H1 (cell line): ENCODE measurements at regions not wholly inside any gene's neighbourhood (a gene's known extent, or its start where the extent isn't known, plus 50 kb on each side); places are given as distances from the start of the nearest gene placed in this dataset.

Experiments used
- CTCF ChIA-PET: fragments of 300-600 bp; sonication (Branson Sonifier 250); formaldehyde crosslinking; loops from one replicate; lab custom pipeline; 2021; ENCODE audit not compliant: partially characterized antibody; lab: Charles Lee
- POLR2A ChIA-PET: fragments of 300-600 bp; sonication (Branson Sonifier 250); formaldehyde crosslinking; loops from one replicate; lab custom pipeline; 2021; ENCODE audit warnings: inconsistent platforms; ENCODE audit not compliant: partially characterized antibody; lab: Charles Lee
- DNase-seq, 2 experiments: peaks; one replicate each; pipeline versions ENCODE4 v3.0.0 to v3.0.0-alpha.2; 2010 to 2022; ENCODE audit warnings: low spot score in 2 of 2, low read depth in 1 of 2, mixed read lengths in 1 of 2
- FAIRE-seq: peaks from 2 replicates; lab custom pipeline; 2011; peaks lifted over from hg19 to GRCh38; lab: Jason Lieb, UNC
- H2AFZ ChIP-seq: 2 replicates; pipeline ENCODE4 v1.8.1; 2012; ENCODE audit warnings: low read length, inconsistent platforms
- H2AK5ac ChIP-seq: 2 replicates; pipeline ENCODE4 v1.6.1; 2013; ENCODE audit warnings: low read depth, low read length
- H2BK120ac ChIP-seq: replicated peaks from 2 replicates; pipeline ENCODE3; 2013; ENCODE audit warnings: low read depth, low read length, inconsistent platforms
- H2BK12ac ChIP-seq: 2 replicates; pipeline ENCODE4 v1.6.1; 2013; ENCODE audit warnings: low read depth, low read length
- H2BK15ac ChIP-seq: 2 replicates; pipeline ENCODE4 v1.6.1; 2013; ENCODE audit warnings: low read length
- H2BK20ac ChIP-seq: 2 replicates; pipeline ENCODE4 v1.6.1; 2013; ENCODE audit warnings: low read length
- H2BK5ac ChIP-seq: 2 replicates; pipeline ENCODE4 v1.6.1; 2013; ENCODE audit warnings: low read depth, low read length
- H3K14ac ChIP-seq: 2 replicates; pipeline ENCODE4 v1.6.1; 2013; ENCODE audit warnings: inconsistent platforms; ENCODE audit not compliant: insufficient read length
- H3K18ac ChIP-seq: 2 replicates; pipeline ENCODE4 v1.6.1; 2013; ENCODE audit warnings: low read length; ENCODE audit errors: extremely low read depth
- H3K23ac ChIP-seq: 2 replicates; pipeline ENCODE4 v1.6.1; 2013; ENCODE audit warnings: inconsistent platforms; ENCODE audit not compliant: insufficient read length
- H3K23me2 ChIP-seq: 2 replicates; pipeline ENCODE4 v1.6.1; 2013; ENCODE audit warnings: low read depth, low read length
- H3K27ac ChIP-seq: 2 replicates; pipeline ENCODE4 v1.6.1; 2011; ENCODE audit warnings: low read depth, low read length, inconsistent platforms
- H3K27me3 ChIP-seq, 4 experiments: replicated peaks in 1 of 4; 1 replicate in 1 of 4; 2 replicates in 3 of 4; pipeline versions ENCODE4 v1.6.1 to v1.8.1; 2011 to 2013; ENCODE audit warnings: low read length in 3 of 4, mild to moderate bottlenecking in 3 of 4, inconsistent platforms in 2 of 4, mixed read lengths in 2 of 4, moderate library complexity in 1 of 4; ENCODE audit not compliant: control insufficient read depth in 3 of 4, insufficient read depth in 3 of 4; ENCODE audit errors: extremely low read depth in 1 of 4
- H3K36me3 ChIP-seq, 4 experiments: 2 replicates each; pipeline versions ENCODE4 v1.6.1 to v1.8.1; 2011 to 2013; ENCODE audit warnings: mild to moderate bottlenecking in 4 of 4, low read length in 3 of 4, moderate library complexity in 2 of 4, control low read depth in 1 of 4, inconsistent platforms in 1 of 4; ENCODE audit not compliant: insufficient read depth in 4 of 4, control insufficient read depth in 2 of 4
- H3K4ac ChIP-seq: replicated peaks from 2 replicates; pipeline ENCODE3; 2013; ENCODE audit warnings: low read length, low read depth, mixed read lengths, inconsistent platforms; ENCODE audit not compliant: insufficient read length
- H3K4me1 ChIP-seq, 4 experiments: replicated peaks in 1 of 4; 1 replicate in 1 of 4; 2 replicates in 3 of 4; pipeline versions ENCODE4 v1.6.1 to v1.8.1; 2011 to 2013; ENCODE audit warnings: low read length in 3 of 4, inconsistent platforms in 2 of 4, mixed read lengths in 1 of 4; ENCODE audit not compliant: insufficient read depth in 4 of 4, control insufficient read depth in 3 of 4
- H3K4me2 ChIP-seq, 2 experiments: 2 replicates each; pipeline versions ENCODE4 v1.6.1 to v1.8.1; 2011 to 2013; ENCODE audit warnings: low read depth in 2 of 2, low read length in 2 of 2, control low read depth in 1 of 2, inconsistent platforms in 1 of 2, mild to moderate bottlenecking in 1 of 2; ENCODE audit not compliant: insufficient read depth in 1 of 2
- H3K4me3 ChIP-seq, 4 experiments: fragments of 200-600, 300-600 bp in 1 of 4; sonication (generic), shearing (Covaris generic), sonication (Bioruptor Twin) in 1 of 4; 2 replicates each; pipeline versions ENCODE4 v1.5.1 to v1.8.1; 2011 to 2016; ENCODE audit warnings: low read length in 4 of 4, low read depth in 3 of 4, control low read depth in 2 of 4, inconsistent platforms in 2 of 4, mild to moderate bottlenecking in 2 of 4, mixed read lengths in 1 of 4, moderate library complexity in 1 of 4; ENCODE audit not compliant: insufficient read depth in 2 of 4; ENCODE audit errors: extremely low read depth in 1 of 4
- H3K56ac ChIP-seq: replicated peaks from 2 replicates; pipeline ENCODE3; 2013; ENCODE audit warnings: low read depth, mild to moderate bottlenecking, mixed read lengths, low read length, inconsistent platforms; ENCODE audit not compliant: insufficient read length
- H3K79me1 ChIP-seq: 2 replicates; pipeline ENCODE4 v1.6.1; 2013; ENCODE audit warnings: low read depth, low read length, control low read depth
- H3K79me2 ChIP-seq, 2 experiments: 2 replicates each; pipeline versions ENCODE4 v1.6.1 to v1.8.1; 2012 to 2013; ENCODE audit warnings: low read length in 2 of 2, mild to moderate bottlenecking in 2 of 2, inconsistent platforms in 1 of 2; ENCODE audit not compliant: insufficient read depth in 2 of 2, control insufficient read depth in 1 of 2
- H3K9ac ChIP-seq, 4 experiments: replicated peaks in 1 of 4; 1 replicate in 1 of 4; 2 replicates in 3 of 4; pipeline versions ENCODE4 v1.6.1 to v1.8.1; 2011 to 2013; ENCODE audit warnings: low read depth in 3 of 4, low read length in 3 of 4, control low read depth in 2 of 4, mild to moderate bottlenecking in 2 of 4, moderate library complexity in 2 of 4, inconsistent platforms in 1 of 4; ENCODE audit errors: extremely low read depth in 1 of 4
- H3K9me3 ChIP-seq, 2 experiments: 2 replicates each; pipeline versions ENCODE4 v1.6.1 to v1.8.1; 2012 to 2013; ENCODE audit warnings: mild to moderate bottlenecking in 2 of 2, moderate library complexity in 2 of 2, control low read depth in 1 of 2, inconsistent platforms in 1 of 2, low read depth in 1 of 2, low read length in 1 of 2, mixed read lengths in 1 of 2; ENCODE audit not compliant: insufficient read depth in 2 of 2
- H4K20me1 ChIP-seq, 2 experiments: replicated peaks in 1 of 2; 2 replicates each; pipeline versions ENCODE3 to v1.8.1; 2011 to 2013; ENCODE audit warnings: inconsistent platforms in 2 of 2, low read length in 2 of 2, mild to moderate bottlenecking in 1 of 2; ENCODE audit not compliant: insufficient read depth in 2 of 2, control insufficient read depth in 1 of 2
- H4K5ac ChIP-seq: 2 replicates; pipeline ENCODE4 v1.6.1; 2013; ENCODE audit warnings: low read length, low read depth, mixed read lengths, inconsistent platforms; ENCODE audit not compliant: insufficient read length
- H4K8ac ChIP-seq: 2 replicates; pipeline ENCODE4 v1.8.0; 2013; ENCODE audit warnings: mild to moderate bottlenecking, moderate library complexity, low read length, inconsistent platforms; ENCODE audit not compliant: insufficient read depth; ENCODE audit errors: extremely low read depth
- H4K91ac ChIP-seq: replicated peaks from 2 replicates; pipeline ENCODE3; 2013; ENCODE audit warnings: low read length, mixed read lengths, inconsistent platforms; ENCODE audit not compliant: insufficient read length
- ASH2L ChIP-seq: fragments of 200-600, 300-600 bp; sonication (generic); IDR thresholded peaks from one replicate; pipeline ENCODE4 v1.7.1; 2017; ENCODE audit warnings: low read length
- BCL11A ChIP-seq, 2 experiments: IDR thresholded peaks; one replicate each; pipeline ENCODE4 v1.6.1; 2011; ENCODE audit warnings: low read depth in 2 of 2, low read length in 2 of 2, mild to moderate bottlenecking in 2 of 2
- CBX8 ChIP-seq: fragments of 300-800, 300-1000 bp; sonication (generic); IDR thresholded peaks from 2 replicates; pipeline ENCODE4 v1.7.1; 2016; ENCODE audit warnings: low read depth, low read length, borderline replicate concordance
- CHD1 ChIP-seq: IDR thresholded peaks from 2 replicates; pipeline ENCODE4 v1.6.1; 2012; ENCODE audit warnings: low read depth, low read length, improper control_type of control experiment
- EZH2 ChIP-seq: fragments of 200-600 bp; sonication (generic); IDR thresholded peaks from 2 replicates; pipeline ENCODE4 v1.7.1; 2012; ENCODE audit warnings: low read depth, mild to moderate bottlenecking, moderate library complexity, low read length, inconsistent platforms; ENCODE audit not compliant: severe bottlenecking
- GABPA ChIP-seq: IDR thresholded peaks from 2 replicates; pipeline ENCODE4 v1.6.1; 2011; ENCODE audit warnings: mild to moderate bottlenecking, low read length, moderate library complexity, borderline replicate concordance; ENCODE audit not compliant: insufficient read depth
- HDAC6 ChIP-seq: IDR thresholded peaks from one replicate; pipeline ENCODE4 v1.7.1; 2012; ENCODE audit warnings: low read depth, mild to moderate bottlenecking, inconsistent platforms, low read length, moderate library complexity
- KDM1A ChIP-seq: fragments of 200-600, 300-600 bp; sonication (generic); IDR thresholded peaks from 2 replicates; pipeline ENCODE4 v1.7.1; 2016; ENCODE audit warnings: mild to moderate bottlenecking, low read length, borderline replicate concordance
- NRF1 ChIP-seq: IDR thresholded peaks from 2 replicates; pipeline ENCODE4 v1.6.1; 2011; ENCODE audit warnings: mild to moderate bottlenecking, low read depth, low read length, improper control_type of control experiment
- TAF1 ChIP-seq: IDR thresholded peaks from 2 replicates; pipeline ENCODE4 v1.6.1; 2011; ENCODE audit warnings: mild to moderate bottlenecking, low read depth, low read length
- ZNF274 ChIP-seq: IDR thresholded peaks from 2 replicates; pipeline ENCODE4 v1.7.0; 2012; ENCODE audit warnings: low read length, borderline replicate concordance; ENCODE audit errors: extremely low read depth
- WGBS, 2 experiments: shearing (Covaris generic) in 1 of 2; methylation state at CpG; one replicate each; pipeline versions ENCODE4 v1.1.6 to v1.1.7; 2013 to 2015; ENCODE audit warnings: low lambda C conversion rate in 2 of 2, mixed read lengths in 2 of 2, inconsistent platforms in 1 of 2, low coverage in 1 of 2, missing lambda C conversion rate in 1 of 2; ENCODE audit not compliant: insufficient replicate concordance in 2 of 2, insufficient coverage in 1 of 2, insufficient read length in 1 of 2; ENCODE audit errors: extremely low coverage in 1 of 2, missing lambda C conversion rate in 1 of 2; 5-methylcytosine and 5-hydroxymethylcytosine counted together
- TF ChIP-seq, protein P1 (sequence below): IDR thresholded peaks from 2 replicates; pipeline ENCODE4 v1.6.1; 2012; ENCODE audit warnings: inconsistent platforms

DNA sequence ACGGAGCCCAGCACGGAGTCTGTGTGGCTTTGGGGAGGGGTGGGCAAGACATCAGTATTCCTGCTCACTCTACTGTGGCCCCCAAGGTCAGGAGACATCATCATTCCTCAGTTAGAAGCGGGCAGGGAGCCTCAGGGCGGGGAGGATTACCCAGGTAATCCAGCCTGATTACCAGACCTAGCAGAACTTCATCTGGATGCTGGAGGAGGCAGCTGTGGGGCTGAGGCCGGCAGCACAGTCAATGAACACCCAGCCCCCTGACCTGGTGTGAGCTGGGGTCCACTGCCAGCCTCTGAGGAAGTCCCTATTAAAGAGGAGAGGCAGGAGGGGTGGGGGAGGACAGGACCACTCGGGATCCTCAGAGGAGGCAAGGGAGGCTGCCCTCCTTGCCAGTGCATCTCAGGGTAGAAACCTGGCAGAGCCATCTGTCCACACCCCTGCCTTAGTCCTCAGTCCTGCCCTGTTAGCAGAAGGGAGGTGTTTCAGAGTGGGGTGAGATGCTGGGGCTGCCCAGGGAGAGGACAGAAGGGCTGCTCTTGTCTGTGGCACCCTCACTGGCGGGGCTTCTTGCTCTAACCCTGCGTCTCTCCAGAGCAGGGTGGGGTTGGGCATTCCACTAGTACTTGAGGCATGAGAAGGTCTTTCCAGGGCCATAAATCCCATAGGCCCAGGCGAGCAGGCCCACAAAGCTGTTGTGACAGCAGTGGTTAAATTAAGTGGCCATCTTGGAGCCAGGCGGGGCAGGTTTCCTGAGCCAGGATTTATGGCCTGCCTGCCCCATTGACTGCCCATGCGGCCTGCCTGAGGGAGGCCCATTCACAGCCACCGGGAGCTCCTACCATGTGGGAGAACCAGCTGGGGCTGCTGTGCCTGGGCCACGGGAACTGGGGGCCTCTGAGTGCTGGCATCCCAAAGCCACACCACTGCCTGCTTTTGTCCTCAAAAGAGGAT is 82.1 kb downstream of the LINGO1 start:
- H3K36me3 ChIP-seq = no peaks in the 10 kb centered on the region
- no peak overlapping the region for H3K14ac ChIP-seq
- no peak overlapping the region for H3K56ac ChIP-seq
- no peak overlapping the region; the same call in 1 of the 2 replicates for H2BK20ac ChIP-seq
- H3K79me2 ChIP-seq = no peaks in the 10 kb centered on the region
- no peak overlapping the region for H3K23ac ChIP-seq
- no peak overlapping the region for H2BK120ac ChIP-seq
- no peak for DNase-seq
- H2AK5ac ChIP-seq = no peak overlapping the region
- H3K4me1 ChIP-seq = peaks cover 0 to 10% (median 5%) of the 10 kb centered on the region in 4 experiments; a peak in 5 of 7 replicates
- H2BK5ac ChIP-seq = no peak overlapping the region
- no peaks in the 10 kb centered on the region for H3K9me3 ChIP-seq
- H3K79me1 ChIP-seq = no peaks in the 10 kb centered on the region
- no peak overlapping the region for H3K9ac ChIP-seq
- 0 out of 2 replicates have a peak overlapping the region, but pooled peaks have one; percentile 23 for H4K8ac ChIP-seq
- no peak for FAIRE-seq
- no peak overlapping the region for H2BK12ac ChIP-seq
- no peak overlapping the region for H3K18ac ChIP-seq
- H4K5ac ChIP-seq = no peak overlapping the region
- CTCF ChIA-PET = interaction anchor here (1.1 to 4.8 kb wide), 8 partner anchors 17 to 542 kb away, joined by 3 to 28 read pairs (median 4); no protein-coding TSS in a partner anchor
- H3K4me2 ChIP-seq = no peak overlapping the region
- H4K91ac ChIP-seq = no peak overlapping the region
- H3K4ac ChIP-seq = no peak overlapping the region
- H2BK15ac ChIP-seq = no peak overlapping the region
- H3K27me3 ChIP-seq = no peaks in the 10 kb centered on the region
- H4K20me1 ChIP-seq = no peaks in the 10 kb centered on the region
- no peak overlapping the region for H2AFZ ChIP-seq
- peaks cover 4% of the 10 kb centered on the region; the same call in 1 of the 2 replicates for H3K23me2 ChIP-seq
- POLR2A ChIA-PET = no interaction called here
- H3K4me3 ChIP-seq = no peak overlapping the region
- 84% methylated on average over 11 of the region's 13 CpGs; no CpG with 5 or more reads in 1 of the 2 experiments for WGBS, 2 experiments
- no peak overlapping the region for H3K27ac ChIP-seq
- TF ChIP-seq BCL11A (IDR thresholded peaks at IDR 0.05; ENCODE audit: low read depth in 2 of 2, low read length in 2 of 2) (no peak), CBX8 (no peak), ASH2L (no peak), HDAC6 (no peak), ZNF274 (no peak), EZH2 (no peak), KDM1A (no peak), TAF1 (no peak), NRF1 (no peak), CHD1 (no peak), GABPA (no peak)
- TF ChIP-seq, protein P1, sequence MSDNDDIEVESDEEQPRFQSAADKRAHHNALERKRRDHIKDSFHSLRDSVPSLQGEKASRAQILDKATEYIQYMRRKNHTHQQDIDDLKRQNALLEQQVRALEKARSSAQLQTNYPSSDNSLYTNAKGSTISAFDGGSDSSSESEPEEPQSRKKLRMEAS = no peak
